GM18861 (cell line): ENCODE measurements at regions not wholly inside any gene's neighbourhood (a gene's known extent, or its start where the extent isn't known, plus 50 kb on each side); places are given as distances from the start of the nearest gene placed in this dataset.

Experiments
- ATAC-seq: cut with Tn5 transposase; IDR thresholded peaks from one replicate; pipeline ENCODE4 v1.9.1; 2021; ENCODE audit not compliant: unreplicated experiment

DNA sequence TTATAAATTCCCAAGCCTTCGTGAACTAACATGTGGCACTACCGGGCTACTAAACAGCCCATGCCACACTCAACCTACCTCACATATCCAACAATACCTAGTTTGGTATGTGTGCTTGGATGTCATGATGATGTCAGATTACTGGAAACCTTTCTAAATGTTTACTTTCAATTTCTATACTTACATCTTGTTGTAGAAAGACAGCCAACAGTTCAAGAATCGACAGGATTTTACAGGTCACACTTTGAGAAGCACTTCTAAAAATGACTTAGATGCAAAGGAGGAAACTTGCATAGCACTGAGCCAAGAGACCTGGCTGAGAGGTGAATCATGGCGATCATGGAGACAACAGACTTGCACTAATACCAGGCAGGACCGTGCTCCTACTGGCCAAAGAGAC, 209.9 kb downstream of the COL4A1 start:
- ATAC-seq = no peak

DNA sequence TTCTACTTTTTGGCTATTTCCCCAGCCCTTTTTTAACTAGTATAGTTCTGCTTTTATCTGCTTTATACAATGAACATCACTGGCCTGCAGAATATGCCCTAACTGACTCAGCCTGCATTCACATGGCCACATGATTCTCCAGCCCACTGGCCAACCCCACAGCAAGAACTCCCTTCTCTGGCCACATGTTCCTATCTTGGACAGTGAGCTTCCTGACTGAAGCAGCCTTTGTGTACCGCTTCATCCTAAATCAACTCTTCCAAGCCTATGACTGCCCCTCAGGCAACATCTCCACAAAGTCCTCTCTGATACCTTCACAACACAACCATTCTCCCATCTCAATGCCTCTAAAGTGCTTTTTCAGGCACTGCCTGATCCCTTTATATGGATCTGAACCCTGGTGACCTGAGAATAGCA, 214.1 kb downstream of the COL4A1 start:
- ATAC-seq = no peak

DNA sequence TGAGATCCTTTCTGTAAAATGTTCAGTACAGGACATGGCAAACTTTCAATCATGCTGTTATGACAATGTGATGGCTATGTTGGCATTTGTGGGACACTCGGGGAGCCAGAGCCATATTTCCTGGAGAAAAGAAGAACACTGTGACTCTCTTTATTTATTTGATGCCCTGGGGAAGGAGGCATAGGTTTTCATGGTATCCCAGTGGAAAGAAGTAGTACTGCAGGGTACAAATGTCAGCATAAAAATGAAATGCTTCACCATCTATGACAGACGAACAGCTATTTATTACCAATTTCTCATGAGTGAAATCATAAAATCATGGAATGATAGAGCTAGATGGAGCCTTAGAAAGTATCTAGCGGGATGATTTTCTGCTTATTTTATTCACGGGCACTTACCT, 217.1 kb downstream of the COL4A1 start:
- no peak for ATAC-seq

DNA sequence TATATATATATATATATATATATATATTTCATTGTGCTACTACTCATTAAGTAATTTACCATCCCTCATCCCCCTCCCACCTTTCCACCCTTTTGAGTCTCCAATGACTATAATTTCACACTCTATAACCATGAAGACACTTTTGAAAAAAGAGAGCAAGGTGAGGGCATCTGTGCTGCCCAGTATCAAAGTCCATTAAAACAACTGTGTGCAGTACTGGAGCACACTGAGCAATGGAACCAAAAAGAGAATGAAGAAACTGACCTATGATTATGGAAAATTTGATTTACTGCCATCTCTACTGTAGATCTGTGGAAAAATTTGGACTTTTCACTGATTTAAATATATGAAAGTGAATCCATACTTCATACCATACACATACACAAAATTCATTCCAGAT, 217.9 kb downstream of the COL4A1 start:
- ATAC-seq = no peak

DNA sequence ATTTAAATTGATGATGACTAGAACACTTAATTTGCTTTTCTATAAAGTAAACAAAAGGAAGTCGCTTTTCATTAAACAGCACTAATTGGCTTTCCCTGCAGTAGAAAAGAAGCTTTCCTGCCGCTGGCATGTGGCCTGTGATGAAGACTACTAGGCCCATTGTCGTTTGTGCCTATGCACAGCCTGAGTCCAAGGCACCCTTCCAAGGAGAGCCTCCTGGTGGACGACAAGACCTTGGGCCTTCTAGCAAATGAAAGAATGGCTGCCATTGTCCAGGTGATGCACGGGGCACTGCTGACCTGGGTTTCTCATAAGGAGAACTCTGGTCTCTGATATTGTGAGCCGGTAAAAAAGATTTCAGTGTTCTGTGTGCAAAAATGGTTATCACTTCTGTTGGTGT, 233.0 kb downstream of the COL4A1 start:
- ATAC-seq = no peak

DNA sequence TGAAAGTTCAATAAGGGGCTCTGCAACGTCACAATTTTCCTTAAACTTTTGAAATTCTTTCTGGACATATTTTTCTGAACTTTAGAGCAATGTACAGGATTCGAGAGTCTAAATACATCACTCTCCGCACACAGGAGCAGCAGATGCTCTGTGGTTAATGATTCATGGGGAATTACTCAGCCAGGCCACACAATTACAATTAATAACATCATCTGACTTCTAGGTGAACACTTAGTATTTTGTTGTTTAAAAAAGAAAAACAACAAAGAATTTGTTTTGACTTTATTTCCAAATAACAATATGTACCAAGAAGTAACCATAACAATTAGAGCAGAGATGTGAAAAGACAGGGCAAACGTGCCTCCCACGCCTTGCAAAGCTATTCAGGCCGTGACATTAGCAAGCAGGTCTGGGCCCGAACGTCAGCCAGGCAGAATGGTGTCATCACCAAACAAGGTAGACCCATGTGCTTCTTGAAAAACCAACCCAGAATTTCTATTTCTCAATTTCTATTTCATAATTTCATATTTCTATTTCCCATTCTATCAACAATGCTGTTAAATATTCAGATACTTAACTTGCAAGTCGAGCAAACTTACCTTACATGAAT, 236.3 kb downstream of the COL4A1 start:
- ATAC-seq = no peak

- ATAC-seq = no peak
These were observed 236.9 kb downstream of the COL4A1 start for GRCh38 chr13:110070046-110070445.

DNA sequence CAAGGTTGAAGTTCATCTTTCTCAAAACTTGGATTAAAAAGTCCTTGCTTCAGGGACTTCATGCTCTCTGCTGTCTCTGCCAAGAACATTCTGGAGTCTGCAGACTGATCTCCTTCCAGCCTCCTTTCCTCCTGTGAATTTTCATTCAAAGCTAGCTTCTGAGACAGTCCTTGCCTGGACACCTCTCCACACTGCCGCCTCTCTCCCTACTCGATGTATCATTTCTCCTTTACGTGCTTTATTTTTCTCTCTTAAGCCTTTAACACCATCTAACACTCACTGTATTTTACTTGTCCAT, 238.8 kb downstream of the COL4A1 start:
- ATAC-seq = no peak

DNA sequence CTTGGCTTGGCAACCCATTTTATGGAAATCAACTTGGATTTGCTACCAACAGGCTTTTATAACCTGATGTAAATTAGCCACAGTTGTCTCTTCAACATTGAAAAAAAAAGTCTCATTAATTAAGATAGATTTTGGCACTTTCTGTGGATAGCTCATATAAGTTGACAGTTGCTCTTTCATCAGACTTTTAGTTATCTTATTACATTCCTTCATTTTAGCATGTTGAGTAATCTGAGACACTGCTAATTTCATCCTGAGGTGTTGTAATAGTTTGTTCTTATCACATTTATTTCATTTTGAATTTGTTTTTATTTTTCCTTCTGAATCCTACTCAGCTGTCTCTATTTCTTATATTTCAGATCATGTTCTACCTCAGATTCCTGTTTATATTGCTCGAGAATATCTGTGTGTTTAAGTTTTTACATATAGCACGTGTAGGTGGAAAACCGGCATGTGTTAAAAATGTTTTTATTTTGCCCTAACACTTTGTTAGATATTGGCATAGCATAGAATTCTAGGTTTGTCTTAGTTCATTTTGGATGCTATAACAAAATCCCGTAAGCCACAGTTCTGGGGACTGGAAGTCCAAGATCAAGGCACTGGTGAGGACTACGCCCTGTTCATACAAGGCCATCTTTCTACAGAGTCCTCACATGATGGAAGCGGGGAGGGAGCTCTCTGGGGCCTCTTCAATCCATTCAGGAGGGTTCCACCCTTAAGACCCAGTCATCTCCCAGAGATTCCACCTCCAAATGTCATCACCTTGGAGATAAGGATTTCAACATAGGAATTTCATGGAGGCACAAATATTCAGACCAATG, 239.4 kb downstream of the COL4A1 start:
- no peak for ATAC-seq

GRCh38 chr13:110065780-110066179, 241.2 kb downstream of the COL4A1 start:
- ATAC-seq = no peak

GRCh38 chr13:110063490-110064421, 243.2 kb downstream of the COL4A1 start:
- ATAC-seq = no peak

DNA sequence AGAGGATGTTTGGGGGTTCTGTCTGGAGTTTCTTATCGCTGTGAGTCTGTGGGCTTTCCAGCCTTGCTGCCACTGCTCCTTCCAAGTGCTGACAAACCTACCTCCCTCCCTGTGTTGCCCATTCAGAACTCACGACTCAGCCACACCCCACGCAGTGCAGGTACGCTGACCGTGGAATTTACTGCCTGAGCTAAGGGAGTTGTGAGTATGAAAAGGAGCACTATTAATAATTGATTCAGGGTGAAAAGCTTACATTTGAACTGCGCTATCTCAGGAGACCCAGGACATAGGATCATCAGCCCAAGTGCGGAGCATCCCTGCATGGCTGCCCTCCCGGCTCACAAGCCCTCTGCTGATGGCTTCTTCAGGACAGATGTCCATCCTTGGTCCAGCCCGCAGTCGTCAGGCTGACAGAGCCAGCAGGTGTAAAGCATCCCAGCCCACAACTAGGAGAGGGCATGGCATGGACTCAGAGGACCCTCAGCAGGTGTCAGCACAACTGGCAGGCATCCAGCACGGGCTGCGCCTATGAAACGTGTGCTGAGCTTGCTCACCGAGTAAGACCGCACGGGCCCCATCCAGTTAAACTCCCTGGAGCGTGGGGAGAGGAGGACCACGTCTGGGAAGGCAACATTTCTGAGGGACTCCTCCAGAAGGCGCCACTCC, 244.0 kb downstream of the COL4A1 start:
- no peak for ATAC-seq

GRCh38 chr13:110062077-110062776, 244.7 kb downstream of the COL4A1 start:
- no peak for ATAC-seq

- ATAC-seq = no peak
These were observed 245.7 kb downstream of the COL4A1 start for GRCh38 chr13:110061270-110061669.

DNA sequence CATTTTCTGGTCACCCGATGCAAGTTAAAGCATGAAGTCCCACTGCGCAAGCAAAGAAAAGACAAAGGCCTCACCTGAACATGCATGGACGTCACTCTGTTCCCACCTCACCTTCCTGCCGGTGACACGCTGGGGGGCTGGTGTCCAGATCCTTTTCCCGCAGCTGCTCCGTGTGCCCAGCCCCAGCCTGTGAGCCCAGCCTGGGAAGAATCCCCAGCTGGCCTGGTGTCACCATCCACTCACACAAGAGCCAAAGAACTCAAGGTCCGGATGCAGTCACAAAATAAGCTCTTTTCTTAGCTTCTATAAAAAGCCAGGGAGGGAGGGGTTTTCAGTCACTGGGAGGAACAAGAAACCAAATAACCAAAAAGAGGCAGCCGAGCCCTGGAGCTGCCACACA, 249.9 kb downstream of the COL4A1 start:
- no peak for ATAC-seq

DNA sequence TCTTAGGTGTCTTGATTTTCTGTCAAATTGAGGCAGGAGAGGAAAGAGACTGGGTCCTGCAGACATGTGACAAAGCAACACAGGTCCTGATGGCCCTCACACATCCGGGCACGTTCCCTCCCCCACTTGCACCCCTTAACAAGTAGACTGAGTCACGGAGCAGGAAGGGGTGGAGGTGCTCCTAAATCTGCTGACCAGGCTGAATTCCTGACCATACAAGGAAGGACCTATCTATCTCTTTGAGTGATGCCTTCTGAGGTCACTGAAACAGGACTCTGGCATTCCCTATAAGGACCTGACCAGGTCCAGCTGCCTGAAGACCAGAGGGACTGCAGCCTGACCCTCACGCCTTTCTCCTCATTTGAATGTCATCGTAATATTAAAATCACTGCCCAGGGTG, 250.3 kb downstream of the COL4A1 start:
- no peak for ATAC-seq

DNA sequence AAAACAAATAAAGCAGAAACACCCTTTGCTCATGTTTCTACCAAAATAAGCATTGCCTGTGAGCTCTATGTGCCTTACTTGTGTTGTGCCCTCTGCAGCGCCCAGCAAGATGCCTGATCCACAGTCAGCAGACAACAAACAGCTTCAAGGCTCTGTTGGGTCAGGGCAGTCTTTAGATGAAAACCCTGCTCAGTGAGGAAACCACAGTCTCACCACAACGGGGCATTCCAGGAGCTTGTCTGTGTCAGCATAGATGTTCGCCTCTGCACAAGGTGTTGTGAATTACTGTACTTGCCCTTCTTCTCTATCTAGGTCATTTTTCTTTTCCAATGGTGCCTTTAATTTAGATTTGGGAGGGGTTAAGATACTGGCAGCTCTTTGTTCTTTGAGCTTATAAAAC, 251.9 kb downstream of the COL4A1 start:
- ATAC-seq = no peak

DNA sequence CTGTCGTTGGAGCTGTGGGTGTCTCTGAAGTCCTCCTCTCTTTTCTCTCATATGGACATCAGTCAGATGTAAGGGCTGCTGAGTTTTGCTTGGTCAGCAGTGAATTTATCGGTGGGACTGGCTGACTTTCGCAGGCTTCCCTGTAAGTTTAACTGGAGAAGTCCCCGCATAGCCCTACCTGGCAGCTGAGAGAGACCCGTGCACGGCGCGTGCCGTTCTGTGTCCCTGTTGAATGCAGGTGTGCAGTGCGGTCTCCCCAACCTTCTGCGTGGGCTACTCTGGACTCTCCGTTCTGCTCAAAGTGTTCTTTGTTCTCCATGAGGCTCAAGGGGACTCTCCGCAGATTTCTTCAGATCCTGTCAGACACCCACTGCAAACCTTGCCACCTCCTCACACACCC, 252.9 kb downstream of the COL4A1 start:
- ATAC-seq = no peak

- no peak for ATAC-seq
These were observed 259.5 kb downstream of the COL4A1 start for GRCh38 chr13:110047496-110047895.

DNA sequence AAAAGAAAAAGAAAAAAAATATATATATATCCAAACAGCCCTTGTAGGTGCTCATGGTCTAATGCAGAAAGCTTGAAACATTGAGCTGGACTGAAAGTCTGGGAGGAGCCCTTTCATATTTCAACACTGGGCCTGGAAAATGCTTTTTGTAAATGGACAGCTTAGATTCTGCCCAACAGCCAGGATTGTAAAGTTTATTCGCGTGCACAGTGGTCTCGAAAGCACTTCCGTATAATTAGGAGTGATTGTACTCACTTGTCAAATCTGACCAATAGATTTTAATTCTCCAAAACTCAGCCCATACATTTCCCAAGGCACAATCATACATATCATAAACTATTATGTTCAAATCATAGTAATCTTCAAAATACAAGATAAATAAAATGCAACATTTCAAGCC, 260.1 kb downstream of the COL4A1 start:
- no peak for ATAC-seq

DNA sequence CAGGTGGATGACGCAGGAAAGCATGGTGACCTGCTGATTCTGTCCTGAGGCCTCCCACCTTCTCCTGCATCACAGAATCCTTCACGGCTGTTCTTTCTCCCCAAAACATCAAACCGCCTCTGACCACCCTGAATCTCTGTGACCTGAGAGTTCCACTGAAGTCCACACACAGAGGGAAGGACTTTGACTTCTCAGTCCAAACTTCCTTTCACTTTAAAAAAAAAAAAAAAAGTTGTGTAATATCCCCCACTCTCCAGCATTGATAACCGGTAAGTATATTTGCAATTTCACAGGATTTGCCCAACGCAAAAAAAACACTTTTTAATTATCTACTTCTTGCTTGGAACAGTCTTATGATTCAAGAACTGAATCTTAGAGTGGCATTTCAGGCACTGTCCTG, 259.5 kb upstream of the IRS2 start:
- no peak for ATAC-seq
